B cell (primary cell): ENCODE measurements at regions not wholly inside any gene's neighbourhood (a gene's known extent, or its start where the extent isn't known, plus 50 kb on each side); places are given as distances from the start of the nearest gene placed in this dataset.

Experiments used
- ATAC-seq: fragments of 200-7000 bp; cut with Tn5 transposase; one replicate; pipeline ENCODE4 v1.10.0; 2021; ENCODE audit warnings: low read depth, mild to moderate bottlenecking, moderate number of reproducible peaks, moderate library complexity
- CTCF ChIA-PET: fragments of 350-600 bp; sonication (Branson Sonifier 250); formaldehyde crosslinking; loops from one replicate; lab custom pipeline; 2021; ENCODE audit warnings: antibody characterized with exemption, inconsistent platforms; lab: Charles Lee
- POLR2A ChIA-PET: fragments of 350-600 bp; sonication (Branson Sonifier 250); formaldehyde crosslinking; loops from one replicate; lab custom pipeline; 2021; ENCODE audit warnings: antibody characterized with exemption; lab: Charles Lee
- DNase-seq: peaks from one replicate; pipeline ENCODE4 v3.0.0; 2013
- H2AFZ ChIP-seq: 2 replicates; pipeline ENCODE4 v1.6.1; 2012; ENCODE audit warnings: mild to moderate bottlenecking, low read depth, low read length; ENCODE audit not compliant: insufficient read depth, poor library complexity, severe bottlenecking
- H3K27ac ChIP-seq, 2 donors: 1 replicate in 1 of 2; 2 replicates in 1 of 2; pipeline ENCODE4 v1.5.1; 2012 to 2013; ENCODE audit warnings: low read length in 2 of 2, mild to moderate bottlenecking in 2 of 2, moderate library complexity in 1 of 2
- H3K27me3 ChIP-seq, 4 experiments: fragments of 200-600 bp in 1 of 4; sonication (generic) in 1 of 4; replicated peaks in 1 of 4; 1 replicate in 2 of 4; 2 replicates in 2 of 4; pipeline versions ENCODE4 v1.6.1 to v1.7.0; 2013 to 2016; ENCODE audit warnings: low read length in 3 of 4, mild to moderate bottlenecking in 2 of 4, mixed read lengths in 1 of 4, moderate library complexity in 1 of 4; ENCODE audit not compliant: insufficient read depth in 4 of 4, control insufficient read depth in 3 of 4; ENCODE audit errors: control extremely low read depth in 1 of 4
- H3K36me3 ChIP-seq, 2 experiments: replicated peaks in 1 of 2; 1 replicate in 1 of 2; 2 replicates in 1 of 2; pipeline versions ENCODE4 v1.6.1 to v1.7.1; 2013; ENCODE audit warnings: low read length in 1 of 2; ENCODE audit not compliant: insufficient read depth in 2 of 2, control insufficient read depth in 1 of 2; ENCODE audit errors: control extremely low read depth in 1 of 2, extremely low read depth in 1 of 2
- H3K4me1 ChIP-seq, 2 donors: fragments of 200-600 bp in 1 of 2; sonication (generic) in 1 of 2; 1 replicate in 1 of 2; 2 replicates in 1 of 2; pipeline versions ENCODE4 v1.5.1 to v1.6.1; 2013 to 2017; ENCODE audit warnings: low read length in 2 of 2; ENCODE audit not compliant: control insufficient read depth in 2 of 2, insufficient read depth in 2 of 2
- H3K4me2 ChIP-seq: replicated peaks from 2 replicates; pipeline ENCODE3; 2012; ENCODE audit warnings: mild to moderate bottlenecking, low read depth, low read length; ENCODE audit not compliant: poor library complexity, severe bottlenecking
- H3K4me3 ChIP-seq, 5 experiments: fragments of 200-600 bp in 1 of 5; sonication (generic) in 1 of 5; 1 replicate in 3 of 5; 2 replicates in 2 of 5; pipeline versions ENCODE4 v1.5.1 to v1.7.0; 2011 to 2016; ENCODE audit warnings: low read length in 4 of 5, mild to moderate bottlenecking in 4 of 5, low read depth in 2 of 5, control low read depth in 1 of 5, moderate library complexity in 1 of 5; ENCODE audit not compliant: insufficient read depth in 1 of 5; ENCODE audit errors: control extremely low read depth in 1 of 5, extremely low read depth in 1 of 5
- H3K79me2 ChIP-seq: fragments of 200-600 bp; sonication (generic); one replicate; pipeline ENCODE4 v1.6.0; 2016; ENCODE audit warnings: low read length; ENCODE audit not compliant: control insufficient read depth, insufficient read depth
- H3K9ac ChIP-seq: fragments of 200-600 bp; sonication (generic); 2 replicates; pipeline ENCODE4 v1.6.1; 2017; ENCODE audit warnings: mild to moderate bottlenecking, low read length, moderate library complexity
- H3K9me3 ChIP-seq, 3 donors: one replicate each; pipeline versions ENCODE4 v1.6.1 to v1.7.1; 2013; ENCODE audit warnings: low read length in 2 of 3; ENCODE audit not compliant: control insufficient read depth in 2 of 3, insufficient read depth in 1 of 3; ENCODE audit errors: control extremely low read depth in 1 of 3
- H4K20me1 ChIP-seq: 2 replicates; pipeline ENCODE4 v1.6.0; 2012; ENCODE audit warnings: mild to moderate bottlenecking, low read length; ENCODE audit not compliant: insufficient read depth, control insufficient read depth, poor library complexity, severe bottlenecking
- H3K27ac Mint-ChIP-seq: one replicate; pipeline ENCODE4 v1.8.0; 2021; ENCODE audit warnings: mixed read lengths
- H3K27me3 Mint-ChIP-seq: one replicate; pipeline ENCODE4 v1.8.0; 2021; ENCODE audit warnings: mixed read lengths
- H3K4me1 Mint-ChIP-seq: one replicate; pipeline ENCODE4 v1.8.0; 2021; ENCODE audit warnings: mixed read lengths
- H3K4me3 Mint-ChIP-seq: one replicate; pipeline ENCODE4 v1.8.0; 2021; ENCODE audit warnings: mixed read lengths
- H3K9me3 Mint-ChIP-seq: one replicate; pipeline ENCODE4 v1.8.0; 2022; ENCODE audit warnings: mixed read lengths; ENCODE audit not compliant: insufficient read depth
- CTCF ChIP-seq: fragments of 200-600 bp; IDR thresholded peaks from one replicate; pipeline ENCODE4 v1.8.0; 2022; ENCODE audit warnings: antibody characterized with exemption, mild to moderate bottlenecking
- EZH2 ChIP-seq: IDR thresholded peaks from 2 replicates; pipeline ENCODE4 v1.6.1; 2012; ENCODE audit warnings: borderline replicate concordance, low read depth, mild to moderate bottlenecking, moderate library complexity, low read length; ENCODE audit not compliant: insufficient read depth, poor library complexity, severe bottlenecking
- WGBS: methylation state at CpG from one replicate; pipeline ENCODE4 v1.1.5; 2013; ENCODE audit warnings: missing lambda C conversion rate; ENCODE audit not compliant: insufficient coverage; 5-methylcytosine and 5-hydroxymethylcytosine counted together
- intact Hi-C: fragments of 100-400 bp; cut with micrococcal nuclease; formaldehyde crosslinking; loops from one replicate; pipeline ENCODE4 v1.10.0; 2022

- no peak for DNase-seq
These were observed 239.7 kb upstream of the NOCT start for GRCh38 chr4:138775890-138776289.

GRCh38 chr4:138775489-138775888 is 240.1 kb upstream of the NOCT start:
- no peak overlapping the region for H3K27ac Mint-ChIP-seq
- no peak overlapping the region for H3K4me2 ChIP-seq
- peaks cover 2% of the 10 kb centered on the region for H3K4me1 Mint-ChIP-seq
- H3K4me1 ChIP-seq, result no peaks in the 10 kb centered on the region
- no peaks in the 10 kb centered on the region for H3K79me2 ChIP-seq
- no peak overlapping the region for H3K27ac ChIP-seq
- intact Hi-C loops, result no loop called here
- POLR2A ChIA-PET, result no interaction called here
- CTCF ChIA-PET, result no interaction called here
- no peaks in the 10 kb centered on the region for H3K36me3 ChIP-seq
- H3K9me3 ChIP-seq, result no peaks in the 10 kb centered on the region
- no peaks in the 10 kb centered on the region for H3K27me3 ChIP-seq
- ATAC-seq, result no peak
- H4K20me1 ChIP-seq, result no peaks in the 10 kb centered on the region
- H2AFZ ChIP-seq, result no peak overlapping the region
- no peak overlapping the region for H3K4me3 ChIP-seq
- WGBS, result 60% methylated on average over 1 of the region's 3 CpGs
- peaks cover 4% of the 10 kb centered on the region for H3K9me3 Mint-ChIP-seq
- H3K27me3 Mint-ChIP-seq, result no peaks in the 10 kb centered on the region
- TF ChIP-seq CTCF, result no peak
- TF ChIP-seq EZH2, result no peak
- no peak overlapping the region for H3K9ac ChIP-seq
- no peak overlapping the region for H3K4me3 Mint-ChIP-seq
- DNase-seq, result no peak

More at GRCh38 chr4:138775890-138776289, 239.7 kb upstream of the NOCT start:
- Histone ChIP-seq H3K9ac (no peak overlapping the region), H2AFZ (no peak overlapping the region), H3K79me2 (no peaks in the 10 kb centered on the region), H3K4me2 (no peak overlapping the region), H3K4me3 (no peak overlapping the region), H3K27me3 (no peaks in the 10 kb centered on the region), H3K4me1 (no peaks in the 10 kb centered on the region), H3K9me3 (no peaks in the 10 kb centered on the region), H3K36me3 (no peaks in the 10 kb centered on the region), H3K27ac (no peak overlapping the region), H4K20me1 (no peaks in the 10 kb centered on the region)
- Mint-ChIP-seq H3K27me3 (no peaks in the 10 kb centered on the region), H3K27ac (no peak overlapping the region), H3K4me1 (peaks cover 2% of the 10 kb centered on the region), H3K9me3 (peaks cover 3% of the 10 kb centered on the region), H3K4me3 (no peak overlapping the region)
- WGBS, result 47% methylated on average over 3 of the region's 6 CpGs
- CTCF ChIA-PET, result interaction anchor here (0.6 kb wide), 1 partner anchor 1202 kb away, joined by 3 read pairs; no protein-coding TSS in a partner anchor
- POLR2A ChIA-PET, result no interaction called here
- intact Hi-C loops, result no loop called here
- no peak for ATAC-seq
- TF ChIP-seq EZH2, result no peak
- no peak for TF ChIP-seq CTCF
